ENCODE measurements at regions not wholly inside any gene's neighbourhood (a gene's known extent, or its start where the extent isn't known, plus 50 kb on each side); places are given as distances from the start of the nearest gene placed in this dataset.

GRCh38 chr18:55086906-55087305 is 127.6 kb upstream of the CCDC68 start:
- DNase-seq (ENCODE audit: insufficient read length, low spot score) = no peak
- no peak for TF ChIP-seq POLR2AphosphoS5 (IDR thresholded peaks at IDR 0.05; ENCODE audit: low read depth, low read length)
- FAIRE-seq = no peak

- FAIRE-seq (no peak), DNase-seq (ENCODE audit: insufficient read length, low spot score) (no peak)
- TF ChIP-seq PAX5 (IDR thresholded peaks at IDR 0.05; ENCODE audit: insufficient read depth, low read length, severe bottlenecking) (no peak), POLR2A (IDR thresholded peaks at IDR 0.05; ENCODE audit: low read depth, low read length) (no peak), SPI1 (IDR thresholded peaks at IDR 0.05; ENCODE audit: low read depth, low read length) (0 out of 2 replicates have a peak, but pooled peaks have one; percentile 9), POLR2AphosphoS5 (IDR thresholded peaks at IDR 0.05; ENCODE audit: low read depth, low read length) (no peak)
Measured at GRCh38 chr18:55085557-55086285, 126.5 kb upstream of the CCDC68 start.

- FAIRE-seq (no peak), DNase-seq (ENCODE audit: insufficient read length, low spot score) (no peak)
- TF ChIP-seq POLR2A (IDR thresholded peaks at IDR 0.05; ENCODE audit: low read depth, low read length) (no peak), POU2F2 (IDR thresholded peaks at IDR 0.05; ENCODE audit: low read depth, low read length) (no peak), TAF1 (IDR thresholded peaks at IDR 0.05; ENCODE audit: low read depth, low read length) (no peak), SPI1 (IDR thresholded peaks at IDR 0.05; ENCODE audit: low read depth, low read length) (no peak), PAX5 (IDR thresholded peaks at IDR 0.05; ENCODE audit: insufficient read depth, low read length, severe bottlenecking) (no peak), POLR2AphosphoS5 (IDR thresholded peaks at IDR 0.05; ENCODE audit: low read depth, low read length) (no peak)
Measured at GRCh38 chr18:55084550-55084949, 125.3 kb upstream of the CCDC68 start.

- TF ChIP-seq POLR2AphosphoS5 (IDR thresholded peaks at IDR 0.05; ENCODE audit: low read depth, low read length) (no peak), TAF1 (IDR thresholded peaks at IDR 0.05; ENCODE audit: low read depth, low read length) (no peak), POU2F2 (IDR thresholded peaks at IDR 0.05; ENCODE audit: low read depth, low read length) (no peak), POLR2A (IDR thresholded peaks at IDR 0.05; ENCODE audit: low read depth, low read length) (no peak), PAX5 (IDR thresholded peaks at IDR 0.05; ENCODE audit: insufficient read depth, low read length, severe bottlenecking) (no peak), SPI1 (IDR thresholded peaks at IDR 0.05; ENCODE audit: low read depth, low read length) (no peak)
- no peak for DNase-seq (ENCODE audit: insufficient read length, low spot score)
- FAIRE-seq = no peak
Measured at GRCh38 chr18:55083461-55083860, 124.2 kb upstream of the CCDC68 start.

GRCh38 chr18:55079481-55080355 is 120.5 kb upstream of the CCDC68 start:
- DNase-seq (ENCODE audit: insufficient read length, low spot score) (no peak), FAIRE-seq (no peak)
- TF ChIP-seq TAF1 (IDR thresholded peaks at IDR 0.05; ENCODE audit: low read depth, low read length) (no peak), PAX5 (IDR thresholded peaks at IDR 0.05; ENCODE audit: insufficient read depth, low read length, severe bottlenecking) (no peak), POU2F2 (IDR thresholded peaks at IDR 0.05; ENCODE audit: low read depth, low read length) (no peak), SPI1 (IDR thresholded peaks at IDR 0.05; ENCODE audit: low read depth, low read length) (no peak), POLR2A (IDR thresholded peaks at IDR 0.05; ENCODE audit: low read depth, low read length) (no peak), POLR2AphosphoS5 (IDR thresholded peaks at IDR 0.05; ENCODE audit: low read depth, low read length) (no peak)

- FAIRE-seq (no peak), DNase-seq (ENCODE audit: insufficient read length, low spot score) (no peak)
- no peak for TF ChIP-seq SPI1 (IDR thresholded peaks at IDR 0.05; ENCODE audit: low read depth, low read length)
- no peak for TF ChIP-seq POLR2AphosphoS5 (IDR thresholded peaks at IDR 0.05; ENCODE audit: low read depth, low read length)
- TF ChIP-seq TAF1 (IDR thresholded peaks at IDR 0.05; ENCODE audit: low read depth, low read length) = no peak
- TF ChIP-seq POLR2A (IDR thresholded peaks at IDR 0.05; ENCODE audit: low read depth, low read length) = no peak
- TF ChIP-seq PAX5 (IDR thresholded peaks at IDR 0.05; ENCODE audit: insufficient read depth, low read length, severe bottlenecking) = no peak
- no peak for TF ChIP-seq POU2F2 (IDR thresholded peaks at IDR 0.05; ENCODE audit: low read depth, low read length)
Measured at GRCh38 chr18:55079067-55079466, 119.8 kb upstream of the CCDC68 start.

- FAIRE-seq = no peak
- DNase-seq (ENCODE audit: insufficient read length, low spot score) = no peak
- no peak for TF ChIP-seq POLR2AphosphoS5 (IDR thresholded peaks at IDR 0.05; ENCODE audit: low read depth, low read length)
- TF ChIP-seq PAX5 (IDR thresholded peaks at IDR 0.05; ENCODE audit: insufficient read depth, low read length, severe bottlenecking) = no peak
- TF ChIP-seq POU2F2 (IDR thresholded peaks at IDR 0.05; ENCODE audit: low read depth, low read length) = no peak
- TF ChIP-seq POLR2A (IDR thresholded peaks at IDR 0.05; ENCODE audit: low read depth, low read length) = no peak
- TF ChIP-seq TAF1 (IDR thresholded peaks at IDR 0.05; ENCODE audit: low read depth, low read length) = no peak
- no peak for TF ChIP-seq SPI1 (IDR thresholded peaks at IDR 0.05; ENCODE audit: low read depth, low read length)
Measured at GRCh38 chr18:55078303-55078932, 119.2 kb upstream of the CCDC68 start.

GRCh38 chr18:55076643-55077218 is 117.5 kb upstream of the CCDC68 start:
- no peak for TF ChIP-seq POLR2A (IDR thresholded peaks at IDR 0.05; ENCODE audit: low read depth, low read length)
- no peak for DNase-seq (ENCODE audit: insufficient read length, low spot score)
- no peak for FAIRE-seq

- FAIRE-seq = no peak
- no peak for TF ChIP-seq POLR2A (IDR thresholded peaks at IDR 0.05; ENCODE audit: low read depth, low read length)
- no peak for TF ChIP-seq POLR2AphosphoS5 (IDR thresholded peaks at IDR 0.05; ENCODE audit: low read depth, low read length)
- no peak for TF ChIP-seq PAX5 (IDR thresholded peaks at IDR 0.05; ENCODE audit: insufficient read depth, low read length, severe bottlenecking)
- TF ChIP-seq SPI1 (IDR thresholded peaks at IDR 0.05; ENCODE audit: low read depth, low read length) = no peak
- no peak for TF ChIP-seq POU2F2 (IDR thresholded peaks at IDR 0.05; ENCODE audit: low read depth, low read length)
- TF ChIP-seq TAF1 (IDR thresholded peaks at IDR 0.05; ENCODE audit: low read depth, low read length) = no peak
- no peak for DNase-seq (ENCODE audit: insufficient read length, low spot score)
Measured at GRCh38 chr18:55073834-55074233, 114.6 kb upstream of the CCDC68 start.
